Endothelial cell (in vitro differentiated cells): ENCODE measurements at regions not wholly inside any gene's neighbourhood (a gene's known extent, or its start where the extent isn't known, plus 50 kb on each side); places are given as distances from the start of the nearest gene placed in this dataset.

Source experiments
- DNase-seq: peaks from one replicate; pipeline ENCODE4 v3.0.0; 2021; ENCODE audit warnings: low spot score
- H3K27ac Mint-ChIP-seq: one replicate; pipeline ENCODE4 v1.8.0; 2021; ENCODE audit warnings: mixed read lengths, inconsistent platforms; ENCODE audit not compliant: unreplicated experiment
- H3K27me3 Mint-ChIP-seq: one replicate; pipeline ENCODE4 v1.8.0; 2021; ENCODE audit warnings: mild to moderate bottlenecking, moderate library complexity, mixed read lengths, inconsistent platforms; ENCODE audit not compliant: unreplicated experiment
- H3K36me3 Mint-ChIP-seq: one replicate; pipeline ENCODE4 v1.8.0; 2021; ENCODE audit warnings: mild to moderate bottlenecking, low read depth, mixed read lengths, inconsistent platforms; ENCODE audit not compliant: unreplicated experiment
- H3K4me1 Mint-ChIP-seq: one replicate; pipeline ENCODE4 v1.8.0; 2021; ENCODE audit warnings: mild to moderate bottlenecking, mixed read lengths, inconsistent platforms; ENCODE audit not compliant: unreplicated experiment
- H3K4me3 Mint-ChIP-seq: one replicate; pipeline ENCODE4 v1.8.0; 2021; ENCODE audit warnings: mild to moderate bottlenecking, mixed read lengths, inconsistent platforms; ENCODE audit not compliant: unreplicated experiment
- H3K9me3 Mint-ChIP-seq: one replicate; pipeline ENCODE4 v1.8.0; 2021; ENCODE audit warnings: mixed read lengths, inconsistent platforms; ENCODE audit not compliant: unreplicated experiment
- TF ChIP-seq, protein P1 (sequence below): fragments of 200-600 bp; sonication (generic); IDR thresholded peaks from one replicate; pipeline ENCODE4 v1.5.0; 2021; ENCODE audit warnings: antibody characterized with exemption; ENCODE audit not compliant: unreplicated experiment

DNA sequence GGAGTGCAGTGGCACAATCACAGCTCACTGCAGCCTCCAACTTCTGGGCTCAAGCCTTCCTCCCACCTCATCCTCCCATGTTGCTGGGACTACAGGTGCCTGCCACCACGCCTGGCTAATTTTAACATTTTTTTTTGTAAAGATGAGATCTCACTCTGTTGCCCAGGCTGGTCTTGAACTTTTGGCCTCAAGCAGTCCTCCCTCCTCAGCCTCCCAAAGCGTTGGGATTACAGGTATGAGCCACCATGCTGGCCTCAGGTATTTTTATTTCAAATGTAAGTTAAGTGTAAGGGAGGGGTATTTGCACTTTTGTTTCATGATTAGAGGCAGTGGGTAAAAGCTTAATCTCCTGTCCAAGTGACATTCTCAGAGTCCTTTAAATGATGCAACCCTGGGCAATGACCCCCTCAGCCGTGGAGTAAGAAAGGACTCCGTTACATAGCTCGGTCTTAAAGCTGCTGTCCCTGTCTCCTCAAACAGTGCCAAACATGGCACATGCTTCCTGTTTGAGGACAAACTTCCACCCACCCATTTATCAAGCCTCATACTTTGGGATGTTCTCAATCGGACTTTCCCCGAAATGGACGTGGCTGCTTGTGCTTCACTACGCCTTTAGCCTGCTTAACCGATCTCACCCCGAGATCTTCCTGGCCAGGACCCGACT lies 296.1 kb downstream of the BAMBI start:
- Mint-ChIP-seq H3K4me3 (no peak overlapping the region), H3K27me3 (no peaks in the 10 kb centered on the region), H3K9me3 (no peaks in the 10 kb centered on the region), H3K4me1 (peaks cover 8% of the 10 kb centered on the region), H3K36me3 (no peaks in the 10 kb centered on the region), H3K27ac (no peak overlapping the region)
- TF ChIP-seq, protein P1, sequence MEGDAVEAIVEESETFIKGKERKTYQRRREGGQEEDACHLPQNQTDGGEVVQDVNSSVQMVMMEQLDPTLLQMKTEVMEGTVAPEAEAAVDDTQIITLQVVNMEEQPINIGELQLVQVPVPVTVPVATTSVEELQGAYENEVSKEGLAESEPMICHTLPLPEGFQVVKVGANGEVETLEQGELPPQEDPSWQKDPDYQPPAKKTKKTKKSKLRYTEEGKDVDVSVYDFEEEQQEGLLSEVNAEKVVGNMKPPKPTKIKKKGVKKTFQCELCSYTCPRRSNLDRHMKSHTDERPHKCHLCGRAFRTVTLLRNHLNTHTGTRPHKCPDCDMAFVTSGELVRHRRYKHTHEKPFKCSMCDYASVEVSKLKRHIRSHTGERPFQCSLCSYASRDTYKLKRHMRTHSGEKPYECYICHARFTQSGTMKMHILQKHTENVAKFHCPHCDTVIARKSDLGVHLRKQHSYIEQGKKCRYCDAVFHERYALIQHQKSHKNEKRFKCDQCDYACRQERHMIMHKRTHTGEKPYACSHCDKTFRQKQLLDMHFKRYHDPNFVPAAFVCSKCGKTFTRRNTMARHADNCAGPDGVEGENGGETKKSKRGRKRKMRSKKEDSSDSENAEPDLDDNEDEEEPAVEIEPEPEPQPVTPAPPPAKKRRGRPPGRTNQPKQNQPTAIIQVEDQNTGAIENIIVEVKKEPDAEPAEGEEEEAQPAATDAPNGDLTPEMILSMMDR, result no peak
- DNase-seq, result no peak

DNA sequence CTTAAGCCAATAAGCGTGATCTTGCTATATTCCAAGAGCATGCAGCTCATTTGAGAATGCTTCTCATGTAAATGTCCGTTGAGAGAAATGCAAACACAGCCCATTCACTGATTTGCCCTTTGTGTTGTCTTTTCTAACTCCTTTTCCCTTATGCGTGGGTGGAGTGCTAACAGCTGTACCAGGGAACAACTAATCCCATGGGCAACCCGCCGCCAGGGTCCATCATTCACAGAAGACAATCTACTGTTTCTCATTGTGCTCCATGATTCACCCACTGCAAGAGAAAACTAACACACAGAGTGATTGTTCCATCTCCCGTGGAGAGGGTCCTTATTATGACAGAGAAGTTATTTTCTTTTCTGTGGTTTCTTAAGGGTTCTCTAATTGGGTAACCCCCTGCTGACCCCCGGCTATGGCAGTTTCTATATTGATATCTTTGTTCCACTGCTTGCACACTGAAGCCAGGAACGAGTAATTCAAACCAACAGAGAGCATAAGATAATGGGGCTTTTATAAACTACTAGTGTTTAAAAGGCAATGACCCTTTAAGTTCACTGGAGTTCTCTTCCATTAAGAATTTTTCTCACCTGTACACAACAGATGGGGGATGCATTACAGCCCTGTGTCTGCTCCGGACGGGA lies 298.7 kb downstream of the BAMBI start:
- no peaks in the 10 kb centered on the region for H3K36me3 Mint-ChIP-seq
- no peak for DNase-seq
- H3K4me3 Mint-ChIP-seq, result no peak overlapping the region
- H3K27me3 Mint-ChIP-seq, result no peaks in the 10 kb centered on the region
- TF ChIP-seq, protein P1, result no peak
- peaks cover 8% of the 10 kb centered on the region for H3K4me1 Mint-ChIP-seq
- H3K27ac Mint-ChIP-seq, result no peak overlapping the region
- H3K9me3 Mint-ChIP-seq, result no peaks in the 10 kb centered on the region

DNA sequence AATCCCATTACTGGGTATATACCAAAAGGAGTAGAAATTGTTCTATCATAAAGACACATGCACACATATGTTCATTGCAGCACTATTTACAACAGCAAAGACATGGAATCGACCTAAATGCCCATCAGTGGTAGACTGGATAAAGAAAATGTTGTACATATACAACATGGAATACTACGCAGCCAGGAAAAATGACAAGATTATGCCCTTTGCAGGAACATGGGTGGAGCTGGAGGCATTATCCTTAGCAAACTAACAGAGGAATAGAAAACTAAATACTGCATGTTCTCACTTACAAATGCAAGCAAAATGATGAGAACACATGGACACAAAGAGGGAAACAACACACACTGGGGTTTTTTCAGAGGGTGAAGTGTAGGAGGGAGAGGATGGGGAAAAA lies 300.2 kb downstream of the BAMBI start:
- TF ChIP-seq, protein P1, result no peak
- Mint-ChIP-seq H3K9me3 (no peaks in the 10 kb centered on the region), H3K27me3 (no peaks in the 10 kb centered on the region), H3K36me3 (no peaks in the 10 kb centered on the region), H3K27ac (no peak overlapping the region), H3K4me1 (peaks cover 5% of the 10 kb centered on the region), H3K4me3 (no peak overlapping the region)
- DNase-seq, result no peak

DNA sequence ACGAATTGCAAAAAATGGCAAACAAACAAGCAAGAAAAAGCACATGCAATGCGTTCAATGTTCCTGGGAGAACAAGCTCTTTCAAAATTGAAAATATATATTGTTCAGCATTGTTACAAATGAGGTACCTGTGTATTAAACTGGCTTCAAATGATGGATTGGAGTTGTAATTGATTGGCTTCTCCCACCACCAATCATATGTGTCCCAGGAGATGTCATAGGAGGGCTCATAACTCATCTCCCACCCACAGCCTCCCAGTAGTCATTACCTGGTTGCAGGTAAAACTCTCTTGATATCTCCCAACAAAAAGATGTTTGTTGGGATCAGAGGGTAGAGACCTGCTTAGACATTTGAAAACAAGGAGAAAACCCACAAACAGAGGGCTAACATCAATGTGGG lies 302.9 kb downstream of the BAMBI start:
- H3K9me3 Mint-ChIP-seq, result no peaks in the 10 kb centered on the region
- no peak overlapping the region for H3K27ac Mint-ChIP-seq
- TF ChIP-seq, protein P1, result no peak
- H3K4me3 Mint-ChIP-seq, result no peak overlapping the region
- H3K4me1 Mint-ChIP-seq, result peaks cover 9% of the 10 kb centered on the region
- H3K27me3 Mint-ChIP-seq, result no peaks in the 10 kb centered on the region
- no peak for DNase-seq
- H3K36me3 Mint-ChIP-seq, result no peaks in the 10 kb centered on the region

DNA sequence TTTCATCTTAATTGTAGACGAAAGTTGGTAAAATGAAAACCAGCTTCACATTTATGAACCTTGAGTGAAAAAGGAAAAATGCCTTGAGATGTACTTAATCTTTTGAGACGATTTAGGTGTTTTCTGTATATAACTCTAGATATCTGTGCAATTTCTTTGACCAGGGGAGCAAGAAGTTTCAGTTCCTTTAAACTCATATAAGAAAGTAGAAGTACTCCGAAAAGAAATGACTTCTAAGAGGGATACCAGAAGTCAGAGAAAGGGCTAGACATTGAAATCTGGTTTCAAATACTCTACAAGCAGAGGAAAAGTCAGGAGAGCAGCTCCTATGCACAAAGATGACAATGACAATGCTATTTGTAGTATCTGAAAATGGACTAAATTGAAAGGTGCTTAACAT lies 303.7 kb downstream of the BAMBI start:
- DNase-seq, result no peak
- H3K27me3 Mint-ChIP-seq, result no peaks in the 10 kb centered on the region
- H3K27ac Mint-ChIP-seq, result no peak overlapping the region
- no peaks in the 10 kb centered on the region for H3K9me3 Mint-ChIP-seq
- TF ChIP-seq, protein P1, result no peak
- peaks cover 9% of the 10 kb centered on the region for H3K4me1 Mint-ChIP-seq
- H3K36me3 Mint-ChIP-seq, result no peaks in the 10 kb centered on the region
- no peak overlapping the region for H3K4me3 Mint-ChIP-seq
